ENCODE measurements at regions not wholly inside any gene's neighbourhood (a gene's known extent, or its start where the extent isn't known, plus 50 kb on each side); places are given as distances from the start of the nearest gene placed in this dataset.

GRCh38 chr3:153315781-153316180, 153.8 kb downstream of the RAP2B start:
- TF ChIP-seq, protein P1, sequence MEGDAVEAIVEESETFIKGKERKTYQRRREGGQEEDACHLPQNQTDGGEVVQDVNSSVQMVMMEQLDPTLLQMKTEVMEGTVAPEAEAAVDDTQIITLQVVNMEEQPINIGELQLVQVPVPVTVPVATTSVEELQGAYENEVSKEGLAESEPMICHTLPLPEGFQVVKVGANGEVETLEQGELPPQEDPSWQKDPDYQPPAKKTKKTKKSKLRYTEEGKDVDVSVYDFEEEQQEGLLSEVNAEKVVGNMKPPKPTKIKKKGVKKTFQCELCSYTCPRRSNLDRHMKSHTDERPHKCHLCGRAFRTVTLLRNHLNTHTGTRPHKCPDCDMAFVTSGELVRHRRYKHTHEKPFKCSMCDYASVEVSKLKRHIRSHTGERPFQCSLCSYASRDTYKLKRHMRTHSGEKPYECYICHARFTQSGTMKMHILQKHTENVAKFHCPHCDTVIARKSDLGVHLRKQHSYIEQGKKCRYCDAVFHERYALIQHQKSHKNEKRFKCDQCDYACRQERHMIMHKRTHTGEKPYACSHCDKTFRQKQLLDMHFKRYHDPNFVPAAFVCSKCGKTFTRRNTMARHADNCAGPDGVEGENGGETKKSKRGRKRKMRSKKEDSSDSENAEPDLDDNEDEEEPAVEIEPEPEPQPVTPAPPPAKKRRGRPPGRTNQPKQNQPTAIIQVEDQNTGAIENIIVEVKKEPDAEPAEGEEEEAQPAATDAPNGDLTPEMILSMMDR (IDR thresholded peaks at IDR 0.05), result no peak
- TF ChIP-seq POLR2A (IDR thresholded peaks at IDR 0.05), result no peak

Measured in testis (tissue), 2 donors.